ENCODE measurements at regions not wholly inside any gene's neighbourhood (a gene's known extent, or its start where the extent isn't known, plus 50 kb on each side); places are given as distances from the start of the nearest gene placed in this dataset.

DNA sequence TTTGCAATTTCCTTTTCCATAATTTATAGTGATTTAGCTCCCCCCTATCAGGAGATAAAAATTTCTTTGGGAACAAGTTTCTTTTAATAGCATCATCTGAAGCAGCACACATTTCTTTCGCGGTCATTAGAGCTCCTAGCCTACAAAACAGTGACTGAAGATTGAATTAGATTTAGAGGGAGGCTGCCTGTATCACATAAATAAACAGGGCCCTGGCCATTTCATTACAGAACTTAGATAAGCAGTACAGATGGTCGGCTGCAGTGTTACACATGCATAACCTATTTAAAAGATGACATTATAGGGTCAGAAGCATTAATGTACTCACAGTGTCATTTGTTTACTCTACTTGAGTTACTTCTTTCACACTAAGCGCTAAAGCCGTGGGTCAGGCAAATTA, 81.4 kb upstream of the SLC25A26 start:
- H3K9me3 Mint-ChIP-seq = peaks cover 5% of the 10 kb centered on the region
- H3K27ac Mint-ChIP-seq = no peak overlapping the region
- H3K27me3 Mint-ChIP-seq (ENCODE audit: low read depth) = no peaks in the 10 kb centered on the region
- TF ChIP-seq, protein P1, sequence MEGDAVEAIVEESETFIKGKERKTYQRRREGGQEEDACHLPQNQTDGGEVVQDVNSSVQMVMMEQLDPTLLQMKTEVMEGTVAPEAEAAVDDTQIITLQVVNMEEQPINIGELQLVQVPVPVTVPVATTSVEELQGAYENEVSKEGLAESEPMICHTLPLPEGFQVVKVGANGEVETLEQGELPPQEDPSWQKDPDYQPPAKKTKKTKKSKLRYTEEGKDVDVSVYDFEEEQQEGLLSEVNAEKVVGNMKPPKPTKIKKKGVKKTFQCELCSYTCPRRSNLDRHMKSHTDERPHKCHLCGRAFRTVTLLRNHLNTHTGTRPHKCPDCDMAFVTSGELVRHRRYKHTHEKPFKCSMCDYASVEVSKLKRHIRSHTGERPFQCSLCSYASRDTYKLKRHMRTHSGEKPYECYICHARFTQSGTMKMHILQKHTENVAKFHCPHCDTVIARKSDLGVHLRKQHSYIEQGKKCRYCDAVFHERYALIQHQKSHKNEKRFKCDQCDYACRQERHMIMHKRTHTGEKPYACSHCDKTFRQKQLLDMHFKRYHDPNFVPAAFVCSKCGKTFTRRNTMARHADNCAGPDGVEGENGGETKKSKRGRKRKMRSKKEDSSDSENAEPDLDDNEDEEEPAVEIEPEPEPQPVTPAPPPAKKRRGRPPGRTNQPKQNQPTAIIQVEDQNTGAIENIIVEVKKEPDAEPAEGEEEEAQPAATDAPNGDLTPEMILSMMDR (IDR thresholded peaks at IDR 0.05; ENCODE audit: unreplicated experiment) = no peak
- DNase-seq (ENCODE audit: low spot score in 2 of 2, unreplicated experiment in 2 of 2) = no peak
- no peak overlapping the region for H3K4me3 Mint-ChIP-seq
- H3K36me3 Mint-ChIP-seq = no peaks in the 10 kb centered on the region
- peaks cover 11% of the 10 kb centered on the region for H3K4me1 Mint-ChIP-seq

DNA sequence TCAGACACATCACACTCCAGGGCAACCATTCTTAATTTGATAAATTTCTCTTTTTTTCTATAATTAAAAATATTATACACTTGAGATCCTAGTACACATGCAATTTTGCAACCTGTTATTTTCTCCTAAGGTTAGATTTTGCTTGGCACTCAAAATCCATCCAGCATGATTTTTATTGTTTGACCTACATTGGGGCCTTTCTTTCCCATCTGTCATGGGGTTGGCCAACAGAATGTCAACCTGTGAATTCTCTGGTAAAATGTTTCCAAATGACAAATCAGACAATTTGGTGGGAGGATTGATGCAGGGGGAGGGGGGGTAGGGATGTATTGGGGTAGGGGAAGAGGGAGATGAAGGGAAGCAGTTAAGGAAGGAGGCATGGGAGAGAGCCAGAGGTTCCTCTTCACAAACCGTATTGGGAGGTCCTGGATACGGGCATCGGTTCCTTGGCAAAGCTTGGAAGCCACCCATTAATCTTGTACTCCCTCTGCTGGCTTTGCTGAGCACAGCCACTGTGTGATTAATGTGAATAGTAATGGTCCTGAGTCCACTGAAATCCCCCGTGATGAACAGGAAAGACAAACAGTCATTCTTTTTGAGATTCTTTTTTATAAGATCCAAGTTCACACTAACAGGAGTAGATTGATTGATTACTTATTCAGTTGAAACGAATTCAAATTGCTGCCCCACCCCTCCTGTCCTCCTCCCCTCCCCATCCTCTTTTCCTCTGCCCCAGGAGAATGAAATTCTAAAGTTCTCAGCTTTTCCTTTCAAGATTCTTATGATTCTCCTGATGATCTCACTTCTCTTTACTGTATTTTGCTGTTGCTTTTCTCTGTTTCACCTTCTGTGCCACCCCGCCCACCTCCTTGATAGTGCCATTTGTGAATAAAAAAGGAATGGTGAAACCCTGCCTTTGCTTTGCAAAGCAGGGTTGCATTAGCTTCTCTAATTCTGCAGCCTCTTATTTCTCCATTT, 82.2 kb upstream of the SLC25A26 start:
- H3K27ac Mint-ChIP-seq = no peak overlapping the region
- H3K36me3 Mint-ChIP-seq = no peaks in the 10 kb centered on the region
- peaks cover 5% of the 10 kb centered on the region for H3K9me3 Mint-ChIP-seq
- no peaks in the 10 kb centered on the region for H3K27me3 Mint-ChIP-seq (ENCODE audit: low read depth)
- TF ChIP-seq, protein P1 (IDR thresholded peaks at IDR 0.05; ENCODE audit: unreplicated experiment) = peak; percentile 53
- DNase-seq (ENCODE audit: low spot score in 2 of 2, unreplicated experiment in 2 of 2) = no peak
- H3K4me1 Mint-ChIP-seq = peaks cover 17% of the 10 kb centered on the region
- no peak overlapping the region for H3K4me3 Mint-ChIP-seq

DNA sequence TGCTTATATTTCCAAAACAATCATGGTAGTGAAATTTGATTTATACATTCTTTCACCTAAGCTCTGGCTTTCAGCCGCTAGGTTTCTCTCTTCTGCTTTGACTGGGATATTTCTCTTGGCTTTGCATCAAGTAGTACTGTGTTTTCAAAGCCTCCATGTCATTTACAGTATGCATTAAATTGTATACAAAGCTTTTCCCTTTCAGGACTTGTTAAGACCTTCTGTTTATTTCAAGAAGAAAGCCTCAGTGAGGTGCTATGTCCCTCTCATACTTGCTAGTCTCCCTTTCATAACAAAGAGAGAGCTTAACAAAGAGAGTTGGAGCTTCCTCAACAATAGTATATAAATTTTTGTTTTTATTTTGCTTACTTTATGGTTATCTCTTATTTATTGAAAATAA, 84.2 kb upstream of the SLC25A26 start:
- no peak for DNase-seq (ENCODE audit: low spot score in 2 of 2, unreplicated experiment in 2 of 2)
- H3K9me3 Mint-ChIP-seq = peaks cover 5% of the 10 kb centered on the region

DNA sequence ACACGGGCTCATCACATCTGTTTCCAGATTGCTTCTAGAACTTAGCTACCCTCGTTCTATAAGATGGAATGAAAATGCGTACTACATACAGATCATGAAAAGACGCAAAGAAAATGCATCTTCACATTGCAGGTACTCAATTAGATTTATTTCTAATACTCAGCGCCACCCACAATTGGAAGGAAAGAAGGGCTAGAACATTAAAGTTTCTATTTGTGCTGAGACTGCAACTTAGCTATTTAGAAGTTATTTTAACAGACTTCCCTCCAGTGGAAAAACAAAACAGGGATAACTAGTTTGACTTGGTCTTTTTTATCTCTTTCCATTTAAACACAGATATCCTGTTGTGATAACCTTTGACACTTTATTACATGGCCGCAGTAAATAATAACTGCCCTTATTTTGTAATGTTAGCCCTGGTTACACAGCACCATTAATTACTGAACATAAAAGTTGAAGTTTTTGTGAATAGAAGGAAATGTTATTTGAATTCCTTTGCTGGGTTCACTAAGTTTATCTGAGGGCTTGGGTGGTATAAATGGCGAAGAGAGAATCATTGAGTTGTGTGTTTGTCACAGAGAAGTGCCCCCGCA, 86.9 kb upstream of the SLC25A26 start:
- Mint-ChIP-seq H3K36me3 (no peaks in the 10 kb centered on the region), H3K4me1 (peaks cover 13% of the 10 kb centered on the region), H3K4me3 (no peak overlapping the region), H3K9me3 (no peaks in the 10 kb centered on the region), H3K27me3 (ENCODE audit: low read depth) (no peaks in the 10 kb centered on the region), H3K27ac (no peak overlapping the region)
- no peak for DNase-seq (ENCODE audit: low spot score in 2 of 2, unreplicated experiment in 2 of 2)
- TF ChIP-seq, protein P1 (IDR thresholded peaks at IDR 0.05; ENCODE audit: unreplicated experiment) = no peak

More for the DNA sequence above, 84.2 kb upstream of the SLC25A26 start:
- Mint-ChIP-seq H3K27me3 (ENCODE audit: low read depth) (no peaks in the 10 kb centered on the region), H3K4me1 (peaks cover 19% of the 10 kb centered on the region), H3K4me3 (no peak overlapping the region), H3K27ac (no peak overlapping the region), H3K36me3 (no peaks in the 10 kb centered on the region)
- TF ChIP-seq, protein P1 (IDR thresholded peaks at IDR 0.05; ENCODE audit: unreplicated experiment) = no peak

DNA sequence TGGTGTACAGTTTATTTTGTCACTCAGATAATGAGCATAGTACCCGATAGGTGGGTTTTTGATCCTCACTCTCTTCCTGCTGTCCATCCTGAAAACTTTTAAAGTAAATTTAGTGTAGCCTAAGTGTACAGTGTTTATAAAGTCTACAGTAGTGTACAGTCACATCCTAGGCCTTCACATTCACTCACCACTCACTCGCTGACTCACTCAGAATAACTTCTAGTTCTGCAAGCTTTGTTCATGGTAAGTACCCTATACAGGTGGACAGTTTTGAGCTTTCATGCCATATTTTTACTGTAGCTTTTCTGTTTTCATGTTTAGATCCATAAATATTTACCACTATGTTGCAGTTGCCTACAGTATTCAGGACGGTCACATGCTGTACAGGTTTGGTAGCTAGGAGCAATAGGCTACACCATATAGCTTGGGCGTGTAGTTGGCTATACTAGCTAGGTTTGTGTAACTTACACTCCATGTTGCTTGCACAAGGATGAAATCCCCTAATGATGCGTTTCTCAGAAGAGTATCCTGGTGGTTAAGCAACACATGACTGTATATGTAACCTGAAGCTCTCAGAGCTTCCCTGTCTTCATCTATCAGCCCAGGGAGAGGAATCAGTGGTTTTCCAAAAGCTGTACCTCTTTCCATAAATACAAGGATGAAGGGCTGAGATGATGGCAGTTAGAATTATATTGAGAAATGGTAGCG, 87.6 kb upstream of the SLC25A26 start:
- TF ChIP-seq, protein P1 (IDR thresholded peaks at IDR 0.05; ENCODE audit: unreplicated experiment) = no peak
- Mint-ChIP-seq H3K27me3 (ENCODE audit: low read depth) (no peaks in the 10 kb centered on the region), H3K9me3 (no peaks in the 10 kb centered on the region), H3K4me1 (peaks cover 8% of the 10 kb centered on the region), H3K4me3 (no peak overlapping the region), H3K27ac (no peak overlapping the region), H3K36me3 (no peaks in the 10 kb centered on the region)
- DNase-seq (ENCODE audit: low spot score in 2 of 2, unreplicated experiment in 2 of 2) = no peak

All from mesothelial cell of epicardium (in vitro differentiated cells).